ENCODE measurements at regions not wholly inside any gene's neighbourhood (a gene's known extent, or its start where the extent isn't known, plus 50 kb on each side); places are given as distances from the start of the nearest gene placed in this dataset.

DNA sequence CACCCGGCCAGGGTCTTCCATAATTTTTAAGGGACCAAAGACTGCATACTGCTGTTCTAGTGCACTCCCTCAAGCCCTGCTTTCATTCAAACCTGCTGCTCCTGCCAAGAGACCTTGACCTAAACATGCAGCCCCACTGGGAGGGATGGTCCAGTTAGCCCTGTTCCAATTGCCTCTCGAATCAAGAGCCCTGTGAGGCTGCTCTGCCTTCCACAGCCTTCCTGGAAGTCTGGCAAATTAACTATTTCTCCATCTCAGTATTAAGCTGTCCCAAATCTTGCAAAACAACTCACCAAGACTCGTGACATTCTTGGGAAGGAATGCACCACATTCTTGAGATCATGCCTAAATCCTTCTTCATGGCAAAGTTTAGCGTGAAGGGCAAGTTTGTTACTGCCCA lies 231.3 kb downstream of the C1orf94 start:
- DNase-seq (ENCODE audit: low read depth in 2 of 2), result no peak

DNA sequence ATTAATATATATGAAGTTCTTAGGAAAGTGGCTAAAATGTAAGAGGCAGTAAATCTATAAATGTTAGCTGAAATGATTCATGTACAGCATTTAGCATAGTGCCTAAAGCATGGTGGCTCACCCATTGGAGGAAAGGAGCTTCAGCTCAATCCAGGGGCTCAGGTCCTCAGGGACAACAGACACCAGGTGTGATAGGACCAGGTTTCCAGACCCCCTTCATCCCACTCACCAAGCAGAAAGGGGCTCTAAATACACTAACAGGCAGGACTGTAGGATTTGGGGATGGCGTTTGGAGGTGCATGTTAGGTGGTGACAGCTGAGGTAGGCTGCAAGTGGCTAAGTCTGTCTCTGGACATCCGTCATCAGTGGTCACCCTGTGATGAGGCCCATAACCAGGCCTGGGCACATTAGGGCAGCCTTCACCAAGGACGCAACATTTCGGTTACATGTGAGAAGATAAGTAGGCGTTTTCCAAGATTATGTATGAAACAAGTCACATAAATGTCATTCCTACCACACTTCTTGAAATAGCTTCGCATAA lies 233.1 kb downstream of the C1orf94 start:
- DNase-seq (ENCODE audit: low read depth in 2 of 2), result no peak

DNA sequence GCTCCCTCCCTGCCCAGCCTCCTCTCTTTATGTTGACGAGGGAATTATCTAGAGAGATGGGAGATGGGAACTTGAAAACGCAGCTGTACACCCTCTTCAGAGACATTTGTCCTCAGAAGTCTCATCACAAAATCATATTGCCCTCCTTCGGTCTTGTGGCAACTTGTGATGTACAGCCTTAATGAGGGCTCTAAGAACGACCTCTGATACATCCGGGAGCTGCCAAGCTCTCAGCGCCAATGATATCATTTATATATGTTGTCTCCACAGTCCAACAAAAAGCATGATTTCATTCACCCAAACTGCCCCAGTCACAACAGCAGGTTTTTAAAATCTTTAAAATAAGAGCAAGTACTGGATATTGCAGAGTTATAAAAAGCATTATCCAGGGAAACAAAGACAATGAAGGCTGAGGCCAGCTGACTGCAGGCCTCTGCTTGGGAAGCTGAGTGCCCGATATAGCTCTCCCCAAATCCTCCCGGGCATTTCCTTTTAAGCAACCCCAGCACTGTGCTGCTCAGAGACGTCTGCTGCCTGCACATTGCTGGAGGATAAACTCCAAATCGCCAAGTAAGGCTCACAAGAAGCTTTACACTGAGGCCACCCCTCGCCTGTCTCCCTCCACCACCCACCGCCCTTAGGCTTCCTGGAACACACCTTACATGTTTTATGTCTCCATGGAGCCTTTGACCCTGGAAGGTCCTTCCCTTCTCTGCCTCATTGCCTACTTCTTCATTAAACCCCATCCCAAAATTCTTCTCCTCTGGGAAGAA lies 236.1 kb downstream of the C1orf94 start:
- DNase-seq (ENCODE audit: low read depth in 2 of 2), result no peak

DNA sequence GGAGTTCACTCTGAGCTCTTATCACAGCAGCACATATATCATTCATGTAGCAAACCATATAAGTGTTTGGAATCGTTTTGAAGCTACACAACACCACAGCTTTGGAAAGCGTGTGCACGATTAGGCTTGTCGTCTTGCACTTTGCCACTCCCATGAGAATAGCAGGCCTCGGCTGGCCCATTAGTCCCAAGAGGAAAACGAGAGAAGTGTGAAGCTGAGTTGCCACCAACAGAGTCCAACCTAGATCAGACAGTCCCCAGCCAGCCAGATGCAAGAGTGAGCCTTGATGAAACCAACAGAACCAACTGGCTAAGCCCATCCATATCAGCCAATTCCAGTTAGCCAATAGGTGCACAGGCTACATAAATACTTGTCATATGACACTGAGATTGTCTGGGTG lies 238.4 kb downstream of the C1orf94 start:
- DNase-seq (ENCODE audit: low read depth in 2 of 2), result no peak

DNA sequence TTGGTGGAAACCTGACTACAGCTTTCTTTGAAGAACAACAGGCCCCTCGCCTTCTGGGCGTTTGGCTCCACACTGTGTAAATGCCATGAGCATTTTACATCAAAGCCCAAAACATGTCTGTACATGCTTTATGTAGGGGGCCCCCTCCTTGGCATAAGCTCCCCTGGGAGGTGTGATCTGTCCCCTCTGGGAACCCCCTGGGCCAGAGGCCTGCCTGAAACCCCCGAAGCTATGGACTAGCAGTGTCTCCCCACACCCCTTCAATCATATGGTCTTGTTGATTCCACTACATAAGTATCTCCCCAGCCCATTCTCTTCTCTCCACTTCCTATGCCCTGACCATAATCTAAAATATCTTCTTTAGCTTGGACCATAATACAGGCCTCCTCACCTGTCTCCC lies 241.5 kb downstream of the C1orf94 start:
- DNase-seq (ENCODE audit: low read depth in 2 of 2), result no peak

DNA sequence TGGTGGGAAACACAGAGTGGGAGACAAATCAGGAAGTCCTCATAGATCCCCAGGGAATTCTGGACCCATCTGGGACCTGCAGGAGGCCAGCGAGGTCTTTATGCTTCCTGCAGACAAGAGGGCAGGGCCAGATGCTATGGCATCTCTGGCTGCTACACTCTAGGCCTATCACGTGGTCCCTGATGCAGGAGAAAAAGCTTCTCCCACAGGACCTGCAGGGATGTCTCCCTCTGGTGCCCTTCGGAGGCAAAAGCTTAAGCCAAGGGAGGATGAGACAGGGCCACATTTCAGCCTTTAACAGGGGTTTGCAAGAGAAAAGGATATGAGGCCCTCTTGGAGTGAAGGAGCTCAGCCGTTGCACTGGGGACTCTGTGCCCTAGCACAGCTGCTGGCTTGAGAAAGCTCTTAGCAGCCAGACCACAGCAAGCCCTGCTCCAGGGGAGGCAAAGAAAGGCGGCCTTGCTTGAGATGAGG lies 243.0 kb downstream of the C1orf94 start:
- DNase-seq (ENCODE audit: low read depth in 2 of 2), result no peak

DNA sequence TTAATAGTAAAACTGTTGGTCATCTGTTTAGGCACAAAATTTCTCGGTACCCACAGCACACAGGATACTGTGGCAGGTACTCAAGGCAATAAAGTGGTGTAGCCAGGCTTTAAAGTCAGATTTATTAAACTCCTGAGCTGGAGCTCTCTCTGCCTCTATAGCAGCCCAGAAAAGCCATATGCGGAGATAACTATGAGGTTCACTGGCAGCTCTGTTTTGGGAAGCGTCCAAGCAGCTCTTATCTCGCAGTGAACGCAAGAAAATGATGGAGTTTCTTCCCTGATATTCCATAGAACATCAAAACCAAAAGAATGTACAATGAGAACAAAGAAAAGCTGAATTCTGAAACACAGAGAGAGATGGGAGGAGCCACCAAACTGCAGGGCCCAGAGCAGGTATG lies 248.3 kb downstream of the C1orf94 start:
- no peak for DNase-seq (ENCODE audit: low read depth in 2 of 2)

DNA sequence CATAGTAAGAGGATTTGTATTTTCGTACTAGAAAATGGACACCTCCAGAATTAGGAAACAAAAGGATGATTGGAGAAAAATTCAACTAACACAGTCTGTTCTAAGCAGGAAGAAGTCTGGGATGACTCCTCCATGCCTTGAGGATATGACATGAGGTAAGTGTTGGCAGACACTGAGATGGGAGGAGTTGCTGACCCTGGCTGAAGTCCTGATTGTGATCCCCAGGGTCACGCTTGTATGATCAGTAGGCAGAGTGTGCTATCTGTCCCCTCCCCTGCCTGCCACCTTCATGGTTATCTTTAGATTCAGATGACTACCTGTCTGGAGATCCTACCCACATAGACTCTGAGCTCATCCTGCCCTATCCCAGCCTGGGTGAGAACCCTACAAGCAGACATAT lies 249.1 kb downstream of the C1orf94 start:
- DNase-seq (ENCODE audit: low read depth in 2 of 2), result no peak

DNA sequence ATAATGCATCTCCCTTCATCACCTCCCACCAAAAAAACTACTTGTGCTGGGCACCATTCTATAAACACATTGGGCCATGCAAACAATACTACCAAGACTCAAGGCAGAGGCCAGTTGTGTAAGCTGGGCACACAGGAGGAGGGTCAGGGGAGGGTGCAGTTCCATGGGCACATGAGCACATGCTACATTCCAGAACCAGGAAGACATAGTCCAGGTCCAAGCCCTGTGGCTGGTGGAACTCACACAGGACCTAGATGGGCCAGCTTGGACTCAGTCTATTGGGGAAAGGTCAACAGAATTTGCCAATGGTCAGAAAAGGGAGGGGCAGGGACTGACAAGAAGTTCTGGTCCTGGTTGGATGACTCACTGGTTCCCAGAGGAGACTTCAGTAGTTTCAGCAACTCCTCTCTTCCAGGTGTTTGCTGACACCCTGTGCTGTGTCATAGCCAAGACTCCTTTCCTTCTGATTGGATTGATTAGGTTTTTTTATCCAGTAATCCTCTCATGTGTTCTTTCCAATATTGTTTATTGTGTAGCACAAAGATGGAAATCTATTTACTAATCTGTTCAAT lies 249.7 kb downstream of the C1orf94 start:
- DNase-seq (ENCODE audit: low read depth in 2 of 2), result no peak

DNA sequence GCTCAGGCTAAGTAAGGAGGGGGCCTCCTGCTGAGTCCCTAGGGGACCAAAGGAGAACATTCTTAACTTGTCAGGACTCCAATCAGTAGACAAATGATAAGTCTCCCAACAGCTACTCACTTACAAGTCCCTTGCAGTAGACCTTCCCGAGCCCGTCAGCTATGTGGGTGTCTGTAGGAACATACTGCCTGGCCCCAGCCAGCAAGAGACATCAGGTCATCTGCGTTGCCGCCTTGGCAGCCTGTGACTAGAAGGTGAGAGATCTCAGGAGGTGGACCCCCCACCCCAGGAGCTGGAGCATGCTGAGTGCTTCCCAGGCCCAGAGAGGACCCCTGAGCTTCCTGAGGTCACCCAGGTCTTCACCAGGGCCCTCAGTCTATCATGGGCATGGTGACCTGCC lies 250.5 kb downstream of the C1orf94 start:
- no peak for DNase-seq (ENCODE audit: low read depth in 2 of 2)

DNA sequence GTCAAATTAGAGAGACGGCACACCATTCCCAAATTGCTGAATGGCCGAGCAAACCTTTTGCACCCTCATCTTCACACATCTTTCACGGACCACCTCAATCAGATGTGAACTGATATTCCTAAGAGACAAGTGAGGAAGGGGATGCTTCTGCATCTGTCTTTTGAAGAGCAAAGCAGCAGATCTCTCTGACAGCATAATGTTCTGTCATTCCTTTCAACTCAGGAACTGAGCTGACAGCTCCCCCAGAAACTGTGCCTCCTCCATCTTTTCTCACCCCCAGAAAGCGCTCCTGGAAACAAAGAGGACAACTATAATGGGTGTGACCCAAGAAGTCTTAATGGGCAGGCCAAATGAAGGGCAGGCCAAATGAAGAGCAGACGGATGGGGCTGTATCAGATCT lies 256.4 kb downstream of the C1orf94 start:
- DNase-seq (ENCODE audit: low read depth in 2 of 2), result no peak

DNA sequence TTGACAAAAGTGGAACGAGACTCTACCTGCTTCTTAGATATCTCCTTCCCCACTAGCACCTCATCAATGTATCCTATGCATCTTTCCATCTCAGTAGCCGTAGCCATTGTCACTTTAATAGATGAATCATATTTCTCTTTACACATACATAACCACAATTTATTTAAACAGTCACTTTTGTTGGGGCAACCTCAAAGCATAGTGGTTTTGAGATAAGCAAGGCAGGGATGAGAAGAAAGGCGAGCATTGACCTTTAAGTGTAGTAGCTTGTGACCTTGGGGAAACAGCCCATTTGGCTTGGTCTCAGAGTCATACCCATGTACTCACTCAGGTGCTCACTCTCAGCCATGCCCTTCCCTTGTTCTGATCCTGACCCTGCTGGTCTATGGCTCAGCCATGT lies 260.1 kb downstream of the C1orf94 start:
- DNase-seq (ENCODE audit: low read depth in 2 of 2), result no peak

DNA sequence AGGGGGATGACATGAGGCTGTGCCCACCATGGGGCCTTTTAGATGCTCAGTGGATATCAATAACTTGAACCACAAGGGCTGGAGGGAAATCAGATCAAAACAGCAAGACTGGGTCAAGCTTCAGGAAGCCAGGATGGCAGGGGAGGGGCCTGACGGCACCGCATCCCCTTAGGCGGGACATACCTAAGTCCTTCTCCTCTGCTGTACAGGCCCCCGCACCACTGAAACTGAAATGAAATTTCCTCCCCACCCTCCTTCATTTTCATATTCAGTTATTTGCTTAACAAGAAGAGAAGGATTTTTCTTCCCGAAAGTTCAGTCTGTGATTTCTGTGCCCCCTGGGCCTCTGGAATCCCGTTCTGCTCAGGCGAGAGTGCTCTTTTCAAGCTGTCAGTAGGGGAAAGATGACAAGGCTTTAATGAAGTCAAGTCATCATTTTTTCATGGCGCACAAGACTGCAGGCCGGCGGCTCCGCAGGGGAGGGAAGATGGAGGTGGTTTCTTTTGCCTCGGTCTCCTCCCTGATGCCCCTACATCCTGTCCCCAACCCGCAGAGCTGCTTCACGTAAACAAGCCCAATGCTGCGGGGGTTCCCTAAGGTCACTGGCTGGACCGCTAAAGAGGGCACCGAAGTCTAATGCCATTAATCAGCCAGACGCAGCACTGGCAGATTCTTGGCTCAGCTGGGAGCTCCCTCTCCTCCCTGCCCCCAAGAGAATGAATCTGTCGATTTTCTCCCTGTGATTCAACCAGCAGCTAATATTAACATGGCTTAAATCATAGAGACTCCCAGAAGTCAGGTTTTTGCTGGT lies 264.8 kb downstream of the C1orf94 start:
- no peak for DNase-seq (ENCODE audit: low read depth in 2 of 2)

DNA sequence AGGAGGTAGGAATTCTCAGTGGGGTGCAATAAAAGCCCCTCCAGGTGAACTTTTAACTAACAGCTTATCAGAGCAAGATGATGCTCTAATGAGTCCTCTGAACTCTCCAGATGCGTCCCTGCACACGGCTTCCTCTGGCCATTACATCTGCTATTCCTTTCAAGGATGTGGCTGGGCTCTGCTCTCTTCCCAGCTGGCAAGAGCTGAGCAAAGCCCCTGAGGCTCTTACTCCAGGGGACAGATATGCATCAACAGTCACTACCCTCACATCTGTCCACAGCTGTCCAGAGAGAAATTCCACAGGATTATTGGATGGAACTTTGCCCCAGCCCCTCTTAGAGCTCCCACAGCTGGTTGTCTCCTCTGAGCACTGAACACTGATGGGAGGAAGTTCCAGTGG lies 267.8 kb downstream of the C1orf94 start:
- DNase-seq (ENCODE audit: low read depth in 2 of 2), result no peak

DNA sequence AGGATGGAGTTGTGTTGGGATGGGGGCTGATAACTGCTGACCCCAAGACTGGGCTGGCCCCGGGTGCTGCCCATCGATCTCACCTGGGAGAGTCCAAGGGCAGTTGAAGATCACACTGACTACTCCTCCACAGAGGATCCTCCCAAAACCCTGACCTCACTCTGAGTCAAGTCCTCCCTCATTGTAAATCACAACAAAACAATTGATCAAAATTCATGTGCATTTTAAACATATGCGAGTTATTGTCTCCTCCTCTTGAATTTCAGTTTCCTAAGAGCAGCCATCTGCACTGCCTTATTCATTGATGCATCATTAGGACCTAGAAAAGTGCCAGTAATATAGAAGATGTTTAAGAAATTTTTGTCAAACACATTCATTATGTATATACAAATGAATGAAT lies 273.6 kb downstream of the C1orf94 start:
- DNase-seq (ENCODE audit: low read depth in 2 of 2), result no peak

DNA sequence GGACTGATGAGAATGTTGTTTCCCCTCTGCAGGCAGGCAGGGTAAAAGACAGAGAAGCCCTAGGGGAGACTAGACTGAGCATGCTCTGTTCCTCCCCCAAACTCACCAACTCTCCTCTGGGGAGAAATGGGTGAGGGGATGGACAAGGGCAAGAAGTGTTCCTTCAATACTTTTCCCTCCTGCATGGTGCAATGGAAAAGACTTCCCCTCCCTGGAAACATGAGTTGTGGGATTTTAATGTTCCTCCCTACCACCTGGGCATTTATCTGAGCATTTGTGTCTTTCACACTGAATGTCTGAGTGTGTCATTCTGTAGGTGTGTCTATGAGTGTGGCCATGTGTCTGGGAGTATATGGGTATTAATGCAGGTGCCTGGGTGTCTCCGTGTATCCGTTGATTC lies 275.7 kb downstream of the C1orf94 start:
- DNase-seq (ENCODE audit: low read depth in 2 of 2), result no peak

DNA sequence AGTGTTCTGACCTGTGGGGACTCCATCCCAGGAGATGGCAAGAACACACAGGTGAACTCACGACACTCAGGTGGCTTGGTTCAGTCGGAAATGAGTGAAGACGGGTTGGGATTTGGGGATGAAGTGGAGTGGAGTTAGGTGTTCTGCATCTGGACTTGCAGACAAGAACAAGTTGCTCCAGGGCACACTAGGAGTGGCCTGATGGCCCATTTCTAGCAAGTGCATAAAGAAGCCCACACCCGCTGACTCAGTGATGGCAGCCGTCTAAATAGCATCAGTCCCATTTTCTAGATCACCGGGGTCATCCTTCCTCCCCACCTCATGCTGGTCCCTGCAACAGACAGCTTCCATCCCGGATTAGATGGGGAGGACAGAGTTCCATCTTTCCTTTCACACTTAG lies 278.4 kb downstream of the C1orf94 start:
- DNase-seq (ENCODE audit: low read depth in 2 of 2), result no peak

DNA sequence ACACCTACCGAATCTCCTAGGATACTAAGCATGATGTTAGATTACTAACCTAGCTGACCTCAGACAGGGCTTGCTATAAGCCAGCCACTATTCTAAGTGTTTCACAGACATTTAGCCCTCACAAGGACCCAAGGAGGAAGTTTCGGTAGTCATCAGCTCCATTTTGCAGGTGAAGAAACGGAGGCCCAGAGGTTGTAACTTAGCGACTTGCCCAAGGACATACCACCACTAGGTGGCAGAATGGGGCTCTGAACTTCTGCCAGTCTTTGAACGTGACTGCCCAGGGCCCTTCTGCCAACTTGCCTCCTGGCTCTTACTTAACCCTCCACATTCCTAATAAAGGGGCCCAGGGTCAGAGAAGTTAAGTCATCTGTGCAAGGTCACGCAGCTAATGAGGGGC lies 283.5 kb downstream of the C1orf94 start:
- peak; percentile 22 to 31 for DNase-seq (ENCODE audit: low read depth in 2 of 2)

DNA sequence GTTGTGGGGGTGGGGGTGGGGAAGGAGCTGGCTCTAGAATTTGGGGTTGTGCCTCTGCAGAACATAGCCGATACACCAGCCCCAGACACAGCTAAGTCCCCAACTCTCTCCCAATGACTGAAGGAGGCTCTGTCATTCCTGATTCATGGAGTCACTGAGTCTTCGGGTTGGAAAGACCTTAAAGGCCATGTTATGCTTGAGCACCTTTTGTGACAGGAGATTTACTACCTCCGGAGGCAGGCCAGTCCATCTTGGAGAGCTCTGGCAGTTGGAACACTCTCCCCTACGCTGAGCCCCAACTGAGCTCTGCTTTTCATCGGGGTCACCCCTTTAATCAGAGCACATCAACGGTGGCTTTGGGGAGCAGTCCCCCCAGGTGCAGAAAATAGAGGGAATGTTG lies 284.4 kb upstream of the GJB5 start:
- no peak for DNase-seq (ENCODE audit: low read depth in 2 of 2)

DNA sequence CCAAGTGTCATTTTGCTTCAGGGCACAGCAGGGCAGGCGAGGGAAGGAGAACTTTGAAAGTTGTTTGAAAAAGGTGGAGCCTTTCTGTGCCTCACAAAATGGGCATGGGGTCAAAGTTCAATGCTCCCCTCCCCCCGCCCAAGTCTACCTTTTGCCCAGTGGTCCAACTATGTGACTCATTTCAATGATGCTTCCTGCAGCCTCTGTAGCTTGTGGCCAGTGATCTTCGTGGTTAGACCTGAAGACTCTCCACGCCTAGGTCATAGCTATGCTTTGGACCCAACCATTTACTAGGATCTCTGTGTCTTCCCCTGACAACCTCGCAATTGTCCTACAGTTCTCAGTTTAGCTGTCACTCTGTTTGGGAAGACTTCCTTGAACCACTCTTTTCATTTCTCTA lies 280.3 kb upstream of the GJB5 start:
- no peak for DNase-seq (ENCODE audit: low read depth in 2 of 2)

DNA sequence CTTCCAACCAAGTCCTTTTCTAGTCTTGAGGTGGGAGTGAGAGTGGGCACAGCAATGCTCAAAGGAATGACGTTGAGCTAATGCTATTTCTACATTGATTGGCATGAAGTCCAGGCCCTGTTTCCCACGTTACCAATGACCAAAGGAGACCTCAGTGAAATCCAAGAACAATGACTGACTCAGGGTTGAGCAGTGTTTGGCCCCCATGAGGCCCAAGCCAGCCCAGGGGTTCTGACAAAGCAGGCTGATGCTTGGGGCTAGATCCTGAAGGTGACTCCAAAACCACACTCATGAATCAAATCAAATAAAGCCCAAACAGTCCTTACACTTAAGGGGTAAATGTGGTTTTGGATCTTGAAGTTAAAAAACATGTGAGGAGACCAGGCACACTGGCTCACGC lies 278.5 kb upstream of the GJB5 start:
- DNase-seq (ENCODE audit: low read depth in 2 of 2), result no peak

DNA sequence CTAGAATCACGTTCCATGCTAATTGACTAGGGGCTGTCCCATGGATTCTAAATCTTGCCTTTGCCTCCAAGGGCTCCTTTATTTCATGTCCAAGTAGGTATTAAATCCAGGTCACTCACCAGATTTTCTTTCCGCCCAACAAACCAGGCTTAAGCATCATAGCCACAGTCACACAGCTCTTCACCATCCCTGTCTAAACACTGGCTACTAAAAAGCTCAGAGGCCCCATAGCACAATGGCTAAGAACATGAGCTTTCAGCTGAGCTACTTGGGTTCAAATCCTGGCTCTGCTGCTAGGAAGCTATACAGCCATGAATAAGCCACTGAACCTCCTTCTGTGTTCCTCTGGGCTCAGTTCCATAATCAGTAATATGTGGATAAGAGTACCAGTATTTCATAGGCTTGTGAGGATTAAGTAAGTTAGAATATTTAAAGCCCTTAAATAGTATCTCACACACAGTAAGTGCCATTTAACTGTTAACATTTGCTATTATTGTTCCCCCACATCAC lies 277.2 kb upstream of the GJB5 start:
- no peak for DNase-seq (ENCODE audit: low read depth in 2 of 2)

Measured in stimulated activated CD8-positive, alpha-beta memory T cell treated with anti-CD3 and anti-CD28 coated beads, Interleukin-2, amount 100 ng/mL, for 48 hours (primary cell).